ENCODE measurements at regions not wholly inside any gene's neighbourhood (a gene's known extent, or its start where the extent isn't known, plus 50 kb on each side); places are given as distances from the start of the nearest gene placed in this dataset.

GRCh38 chr12:124442772-124443445 is 124.5 kb downstream of the NCOR2 start:
- TF ChIP-seq POLR2A (IDR thresholded peaks at IDR 0.05): no peak
- TF ChIP-seq, protein P1, sequence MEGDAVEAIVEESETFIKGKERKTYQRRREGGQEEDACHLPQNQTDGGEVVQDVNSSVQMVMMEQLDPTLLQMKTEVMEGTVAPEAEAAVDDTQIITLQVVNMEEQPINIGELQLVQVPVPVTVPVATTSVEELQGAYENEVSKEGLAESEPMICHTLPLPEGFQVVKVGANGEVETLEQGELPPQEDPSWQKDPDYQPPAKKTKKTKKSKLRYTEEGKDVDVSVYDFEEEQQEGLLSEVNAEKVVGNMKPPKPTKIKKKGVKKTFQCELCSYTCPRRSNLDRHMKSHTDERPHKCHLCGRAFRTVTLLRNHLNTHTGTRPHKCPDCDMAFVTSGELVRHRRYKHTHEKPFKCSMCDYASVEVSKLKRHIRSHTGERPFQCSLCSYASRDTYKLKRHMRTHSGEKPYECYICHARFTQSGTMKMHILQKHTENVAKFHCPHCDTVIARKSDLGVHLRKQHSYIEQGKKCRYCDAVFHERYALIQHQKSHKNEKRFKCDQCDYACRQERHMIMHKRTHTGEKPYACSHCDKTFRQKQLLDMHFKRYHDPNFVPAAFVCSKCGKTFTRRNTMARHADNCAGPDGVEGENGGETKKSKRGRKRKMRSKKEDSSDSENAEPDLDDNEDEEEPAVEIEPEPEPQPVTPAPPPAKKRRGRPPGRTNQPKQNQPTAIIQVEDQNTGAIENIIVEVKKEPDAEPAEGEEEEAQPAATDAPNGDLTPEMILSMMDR (IDR thresholded peaks at IDR 0.05): no peak
- Histone ChIP-seq H3K4me1 (peaks cover 15% of the 10 kb centered on the region), H3K27me3 (no peaks in the 10 kb centered on the region), H3K36me3 (ENCODE audit: low read depth, missing control alignments) (no peaks in the 10 kb centered on the region), H3K27ac (no peak overlapping the region), H3K9me3 (no peaks in the 10 kb centered on the region), H3K4me3 (no peak overlapping the region)
- WGBS, 2 donors: 86 to 87% methylated on average over 20 to 29 of the region's 29 CpGs
- DNase-seq: no peak
- intact Hi-C loops (cut with DNase I; ENCODE audit: low total_unique reads): no loop called here

- H3K4me3 ChIP-seq: no peak overlapping the region
- intact Hi-C loops (cut with DNase I; ENCODE audit: low total_unique reads): no loop called here
- 87 to 88% methylated on average over 6 of the region's 6 CpGs for WGBS, 2 donors
- no peaks in the 10 kb centered on the region for H3K36me3 ChIP-seq (ENCODE audit: low read depth, missing control alignments)
- H3K27me3 ChIP-seq: no peaks in the 10 kb centered on the region
- DNase-seq: no peak
- no peaks in the 10 kb centered on the region for H3K9me3 ChIP-seq
- peaks cover 15% of the 10 kb centered on the region for H3K4me1 ChIP-seq
- no peak overlapping the region for H3K27ac ChIP-seq
- no peak for TF ChIP-seq POLR2A (IDR thresholded peaks at IDR 0.05)
- TF ChIP-seq, protein P1 (IDR thresholded peaks at IDR 0.05): no peak
Measured at GRCh38 chr12:124442281-124442680, 125.1 kb downstream of the NCOR2 start.

- Histone ChIP-seq H3K9me3 (no peaks in the 10 kb centered on the region), H3K27me3 (no peaks in the 10 kb centered on the region), H3K4me1 (peaks cover 15% of the 10 kb centered on the region), H3K27ac (no peak overlapping the region), H3K4me3 (no peak overlapping the region), H3K36me3 (ENCODE audit: low read depth, missing control alignments) (no peaks in the 10 kb centered on the region)
- intact Hi-C loops (cut with DNase I; ENCODE audit: low total_unique reads): no loop called here
- WGBS, 2 donors: 86 to 88% methylated on average over 18 of the region's 18 CpGs
- TF ChIP-seq, protein P1 (IDR thresholded peaks at IDR 0.05): no peak
- TF ChIP-seq POLR2A (IDR thresholded peaks at IDR 0.05): no peak
- no peak for DNase-seq
Measured at GRCh38 chr12:124441443-124442194, 125.8 kb downstream of the NCOR2 start.

GRCh38 chr12:124440841-124441381 is 126.5 kb downstream of the NCOR2 start:
- Histone ChIP-seq H3K4me1 (peaks cover 10% of the 10 kb centered on the region), H3K27me3 (no peaks in the 10 kb centered on the region), H3K4me3 (no peak overlapping the region), H3K36me3 (ENCODE audit: low read depth, missing control alignments) (no peaks in the 10 kb centered on the region), H3K9me3 (no peaks in the 10 kb centered on the region), H3K27ac (peak overlapping the region in 1 of 2 donors; percentile 25)
- TF ChIP-seq, protein P1 (IDR thresholded peaks at IDR 0.05): no peak
- TF ChIP-seq POLR2A (IDR thresholded peaks at IDR 0.05): no peak
- intact Hi-C loops (cut with DNase I; ENCODE audit: low total_unique reads): no loop called here
- 70 to 79% methylated on average over 12 to 13 of the region's 13 CpGs for WGBS, 2 donors
- DNase-seq: no peak
